Neural crest cell (in vitro differentiated cells): ENCODE measurements at regions not wholly inside any gene's neighbourhood (a gene's known extent, or its start where the extent isn't known, plus 50 kb on each side); places are given as distances from the start of the nearest gene placed in this dataset.

Experiments used
- DNase-seq: peaks from one replicate; pipeline ENCODE4 v3.0.0; 2021; ENCODE audit warnings: low read depth, mixed read lengths, low spot score
- H3K27ac Mint-ChIP-seq: one replicate; pipeline ENCODE4 v1.8.0; 2021; ENCODE audit warnings: mild to moderate bottlenecking, mixed read lengths; ENCODE audit not compliant: unreplicated experiment
- H3K27me3 Mint-ChIP-seq: 2 replicates; pipeline ENCODE4 v1.8.0; 2021; ENCODE audit warnings: low read depth, mild to moderate bottlenecking, mixed read lengths
- H3K36me3 Mint-ChIP-seq: 2 replicates; pipeline ENCODE4 v1.8.0; 2021; ENCODE audit warnings: low read depth, mild to moderate bottlenecking, mixed read lengths
- H3K4me1 Mint-ChIP-seq: 2 replicates; pipeline ENCODE4 v1.8.0; 2021; ENCODE audit warnings: mixed read lengths
- H3K4me3 Mint-ChIP-seq: one replicate; pipeline ENCODE4 v1.8.0; 2021; ENCODE audit warnings: mild to moderate bottlenecking, mixed read lengths
- H3K9me3 Mint-ChIP-seq: 2 replicates; pipeline ENCODE4 v1.8.0; 2021; ENCODE audit warnings: mixed read lengths
- CTCF ChIP-seq: fragments of 200-600 bp; sonication (generic); conservative IDR thresholded peaks from 2 replicates; pipeline ENCODE4 v1.5.0; 2021; ENCODE audit warnings: antibody characterized with exemption, mild to moderate bottlenecking

GRCh38 chr5:152274224-152274623 lies 130.9 kb downstream of the NMUR2 start:
- Mint-ChIP-seq H3K27ac (no peak overlapping the region), H3K36me3 (no peaks in the 10 kb centered on the region)

GRCh38 chr5:152271420-152271819 lies 133.7 kb downstream of the NMUR2 start:
- no peaks in the 10 kb centered on the region for H3K4me1 Mint-ChIP-seq
- no peak overlapping the region for H3K27ac Mint-ChIP-seq
- H3K4me3 Mint-ChIP-seq, result no peak overlapping the region
- H3K9me3 Mint-ChIP-seq, result no peaks in the 10 kb centered on the region
- peaks cover 3% of the 10 kb centered on the region for H3K27me3 Mint-ChIP-seq
- DNase-seq, result no peak
- no peaks in the 10 kb centered on the region for H3K36me3 Mint-ChIP-seq
- TF ChIP-seq CTCF, result peak; percentile 62

More at GRCh38 chr5:152274224-152274623, 130.9 kb downstream of the NMUR2 start:
- no peaks in the 10 kb centered on the region for H3K9me3 Mint-ChIP-seq
- H3K27me3 Mint-ChIP-seq, result peaks cover 3% of the 10 kb centered on the region
- no peak overlapping the region for H3K4me3 Mint-ChIP-seq
- no peaks in the 10 kb centered on the region for H3K4me1 Mint-ChIP-seq
- no peak for TF ChIP-seq CTCF
- DNase-seq, result no peak

GRCh38 chr5:152270096-152270495 lies 135.0 kb downstream of the NMUR2 start:
- peaks cover 3% of the 10 kb centered on the region for H3K27me3 Mint-ChIP-seq

GRCh38 chr5:152269533-152269932 lies 135.5 kb downstream of the NMUR2 start:
- Mint-ChIP-seq H3K9me3 (no peaks in the 10 kb centered on the region), H3K4me1 (no peaks in the 10 kb centered on the region), H3K36me3 (no peaks in the 10 kb centered on the region), H3K27ac (no peak overlapping the region), H3K27me3 (peaks cover 3% of the 10 kb centered on the region), H3K4me3 (no peak overlapping the region)
- TF ChIP-seq CTCF, result no peak
- no peak for DNase-seq

More at GRCh38 chr5:152270096-152270495, 135.0 kb downstream of the NMUR2 start:
- TF ChIP-seq CTCF, result no peak
- Mint-ChIP-seq H3K4me3 (no peak overlapping the region), H3K36me3 (no peaks in the 10 kb centered on the region), H3K9me3 (no peaks in the 10 kb centered on the region), H3K27ac (no peak overlapping the region), H3K4me1 (no peaks in the 10 kb centered on the region)
- no peak for DNase-seq

- no peaks in the 10 kb centered on the region for H3K27me3 Mint-ChIP-seq
- DNase-seq, result no peak
- H3K27ac Mint-ChIP-seq, result no peak overlapping the region
- H3K4me1 Mint-ChIP-seq, result peaks cover 8% of the 10 kb centered on the region
- H3K4me3 Mint-ChIP-seq, result no peak overlapping the region
- TF ChIP-seq CTCF, result no peak
- H3K36me3 Mint-ChIP-seq, result no peaks in the 10 kb centered on the region
- no peaks in the 10 kb centered on the region for H3K9me3 Mint-ChIP-seq
These were observed 140.3 kb downstream of the NMUR2 start for GRCh38 chr5:152264645-152265254.
